DMS 273 (cell line): ENCODE measurements at regions not wholly inside any gene's neighbourhood (a gene's known extent, or its start where the extent isn't known, plus 50 kb on each side); places are given as distances from the start of the nearest gene placed in this dataset.

ENCODE experiments used
- DNase-seq: peaks from one replicate; lab custom pipeline; 2025; ENCODE audit not compliant: unreplicated experiment; lab: John Stamatoyannopoulos, UW

DNA sequence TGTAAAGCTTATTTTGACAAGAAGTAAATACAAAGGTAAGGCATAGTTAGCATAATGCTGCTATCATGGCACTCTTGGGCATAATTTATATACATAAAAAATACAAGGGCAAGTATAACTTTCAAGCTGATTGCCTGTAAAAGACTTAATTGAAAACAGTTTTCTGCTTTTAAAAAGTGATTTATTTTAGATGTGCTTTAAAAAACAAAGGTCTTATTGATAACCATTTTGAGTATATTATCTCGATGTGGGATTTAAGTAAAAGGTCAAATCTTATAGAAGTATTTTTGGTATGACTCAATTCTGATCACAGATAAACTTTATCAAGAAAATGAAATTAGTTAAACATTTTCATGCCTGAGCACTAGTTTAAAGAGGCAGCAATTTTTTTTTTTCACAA lies 175.8 kb downstream of the KCNRG start:
- DNase-seq: no peak

DNA sequence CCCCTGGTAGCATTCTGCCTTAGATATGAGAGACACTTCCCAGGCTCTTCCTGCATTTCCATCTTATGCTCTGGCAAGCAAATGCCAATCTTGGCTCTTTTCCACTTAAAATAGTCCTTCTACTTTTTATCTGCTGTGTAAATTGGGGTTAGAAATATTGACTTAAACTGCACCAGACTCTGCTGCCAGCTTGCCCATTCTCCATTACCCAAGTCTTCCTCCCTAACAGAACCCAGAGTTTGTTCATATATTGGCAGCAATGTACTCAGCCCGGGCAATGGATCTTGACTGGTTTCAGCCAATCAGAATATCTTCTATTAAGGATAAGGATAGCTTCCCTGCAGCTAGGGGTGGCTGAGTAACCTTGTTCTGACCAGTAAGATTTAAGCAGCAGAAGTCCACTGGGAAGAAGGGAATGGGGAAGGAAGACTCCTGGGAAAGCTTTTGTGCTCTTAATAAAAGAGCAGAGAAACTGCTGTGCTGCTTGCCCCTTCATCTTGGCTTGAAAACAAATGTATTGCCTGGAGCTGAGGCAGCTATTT lies 177.1 kb downstream of the KCNRG start:
- no peak for DNase-seq

GRCh38 chr13:50195045-50195444 lies 179.8 kb downstream of the KCNRG start:
- no peak for DNase-seq

- DNase-seq: no peak
These were observed 180.9 kb downstream of the KCNRG start for GRCh38 chr13:50196118-50196517.

DNA sequence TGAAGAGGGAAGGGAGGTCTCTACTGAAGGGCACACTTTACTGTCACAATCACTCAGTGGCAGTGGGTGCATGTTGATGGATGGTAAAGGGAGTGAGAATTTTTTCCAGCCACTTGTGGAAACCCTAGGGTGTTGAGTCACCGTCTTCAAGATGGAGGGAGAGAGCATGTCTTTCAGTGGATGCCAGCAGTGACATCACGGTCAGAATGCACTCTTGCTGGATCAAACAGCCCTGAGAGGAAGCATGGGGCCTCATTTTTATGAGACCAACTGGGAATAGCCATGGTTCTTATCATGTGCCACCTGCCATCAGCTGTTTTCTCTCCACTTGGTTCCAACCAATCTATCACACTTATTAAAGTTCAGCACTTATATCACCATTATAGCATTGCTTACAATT lies 182.5 kb downstream of the KCNRG start:
- DNase-seq: peak; percentile 2

DNA sequence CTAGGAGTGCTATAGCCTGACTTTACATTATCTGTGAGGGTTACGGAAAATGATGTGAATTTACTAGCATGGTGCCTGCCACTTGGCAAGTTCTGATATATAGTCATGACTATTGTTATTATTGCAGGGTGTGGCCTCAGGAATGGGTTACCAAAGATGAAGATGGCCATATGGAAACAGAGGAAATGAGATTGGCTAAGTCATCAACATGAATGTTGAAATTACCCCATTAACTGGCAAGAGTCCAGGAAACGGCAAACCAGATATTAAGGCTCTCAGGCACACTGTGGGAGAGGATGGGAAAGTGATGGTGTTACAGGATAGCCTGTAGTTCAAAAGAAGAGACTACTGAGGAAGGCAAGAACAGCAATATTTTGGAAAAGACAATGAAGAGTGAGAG lies 183.3 kb downstream of the KCNRG start:
- peak; percentile 39 for DNase-seq

GRCh38 chr13:50200569-50200968 lies 185.3 kb downstream of the KCNRG start:
- no peak for DNase-seq

DNA sequence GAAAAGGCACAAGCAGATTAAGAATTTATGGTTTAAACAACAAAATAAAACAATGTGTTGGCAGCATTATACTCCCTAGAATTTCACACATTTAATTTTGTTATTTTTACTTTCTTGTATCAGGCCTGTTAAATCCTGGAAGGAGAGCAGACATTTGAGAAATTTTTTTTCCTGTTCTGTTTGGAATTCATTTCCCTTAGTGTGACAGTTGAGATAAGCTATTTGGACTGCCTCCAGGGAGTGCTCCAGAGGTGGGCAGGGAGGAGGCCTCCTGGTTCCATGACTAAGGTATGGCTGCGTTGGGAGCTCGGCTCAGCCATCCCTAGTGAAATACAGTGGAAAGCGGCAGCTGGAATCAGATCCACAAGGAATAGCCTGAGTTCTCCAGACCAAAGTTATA lies 185.7 kb downstream of the KCNRG start:
- peak; percentile 8 for DNase-seq

DNA sequence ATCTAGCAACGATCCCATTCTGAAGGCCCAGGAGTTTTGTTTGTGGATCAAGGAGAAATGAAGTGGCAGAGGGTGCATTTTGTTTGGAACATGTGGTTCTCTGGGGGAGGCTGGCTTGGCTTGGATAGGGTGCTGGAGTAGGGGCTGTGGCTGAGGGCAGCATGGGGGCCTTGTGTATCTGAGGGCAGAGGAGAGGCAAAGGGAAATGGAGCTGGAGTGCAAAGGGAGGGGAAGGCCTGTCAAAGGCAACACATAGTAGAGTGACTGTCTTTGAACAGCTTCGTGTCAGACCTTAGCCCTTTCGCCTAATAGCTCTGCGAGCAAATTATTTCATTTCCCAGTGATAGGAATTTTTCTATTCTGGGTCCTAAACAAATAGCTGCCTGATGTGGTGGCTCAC lies 187.2 kb downstream of the KCNRG start:
- no peak for DNase-seq

GRCh38 chr13:50203256-50203941 lies 188.2 kb downstream of the KCNRG start:
- DNase-seq: peak; percentile 66

DNA sequence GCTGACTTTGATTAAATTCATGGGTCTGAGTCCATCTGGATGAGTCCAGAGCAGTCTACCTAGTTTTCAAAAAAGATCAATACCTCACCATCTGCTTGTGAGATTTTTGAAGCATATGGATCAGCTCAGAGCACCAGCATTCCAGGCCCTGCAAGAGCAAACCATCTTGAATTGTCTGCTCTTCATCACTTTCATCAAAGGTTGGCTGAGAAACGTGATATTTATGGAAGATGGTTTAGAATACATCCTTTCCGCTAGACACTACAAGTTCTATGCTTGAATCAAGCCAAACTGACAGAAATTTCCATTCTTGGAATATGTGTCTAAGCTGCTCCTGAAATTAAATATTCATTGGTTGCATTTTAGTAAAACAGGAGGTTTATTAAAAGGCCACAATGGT lies 190.3 kb downstream of the KCNRG start:
- DNase-seq: peak; percentile 51

DNA sequence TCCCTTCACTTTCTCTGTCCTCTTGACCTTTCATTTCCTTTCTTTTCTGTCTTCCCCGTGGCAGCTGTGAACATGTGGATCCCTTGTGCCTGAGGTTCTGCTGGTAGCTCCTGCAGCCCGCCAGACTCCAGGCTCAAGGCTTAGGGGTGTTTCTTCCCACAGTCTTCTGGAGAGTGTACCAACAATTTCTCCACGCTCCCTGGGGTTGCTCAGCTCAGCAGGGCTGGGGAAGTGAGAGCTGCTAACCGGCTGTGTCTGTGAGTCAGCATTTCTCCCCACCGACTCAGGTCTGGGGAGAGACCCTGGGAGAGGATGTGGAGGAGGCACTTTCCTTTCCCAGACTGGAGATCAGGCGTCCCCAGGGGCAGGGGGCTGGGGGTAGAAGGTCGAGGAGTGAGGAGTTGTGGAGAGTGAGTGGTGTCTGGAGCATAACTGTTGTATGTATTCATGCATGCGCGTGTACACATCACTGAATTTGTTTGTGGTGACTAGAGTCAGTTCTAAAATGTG lies 193.6 kb downstream of the KCNRG start:
- peak; percentile 68 for DNase-seq

- DNase-seq: no peak
These were observed 194.4 kb downstream of the KCNRG start for GRCh38 chr13:50209631-50210030.

- no peak for DNase-seq
These were observed 198.3 kb downstream of the KCNRG start for GRCh38 chr13:50213526-50213925.

GRCh38 chr13:50214514-50214913 lies 199.3 kb downstream of the KCNRG start:
- no peak for DNase-seq

DNA sequence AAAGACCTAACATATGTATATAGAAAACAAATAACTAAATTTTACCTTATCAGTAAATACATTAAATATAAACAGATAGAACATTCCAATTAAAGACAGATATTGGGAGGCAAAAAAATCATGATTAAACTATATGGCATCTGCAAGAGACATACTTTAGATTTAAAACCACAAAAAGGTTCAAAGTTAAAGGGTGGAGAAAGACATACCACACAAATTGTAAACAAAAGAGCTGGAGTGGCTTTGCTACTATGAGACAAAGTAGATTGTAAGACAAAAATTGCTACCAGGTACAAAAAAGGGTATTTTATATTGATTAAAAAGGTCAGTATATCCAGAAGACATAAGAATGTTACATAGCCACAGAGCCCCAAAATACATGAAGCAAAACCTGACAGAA lies 200.2 kb downstream of the KCNRG start:
- no peak for DNase-seq

GRCh38 chr13:50219743-50220142 lies 204.5 kb downstream of the KCNRG start:
- no peak for DNase-seq

DNA sequence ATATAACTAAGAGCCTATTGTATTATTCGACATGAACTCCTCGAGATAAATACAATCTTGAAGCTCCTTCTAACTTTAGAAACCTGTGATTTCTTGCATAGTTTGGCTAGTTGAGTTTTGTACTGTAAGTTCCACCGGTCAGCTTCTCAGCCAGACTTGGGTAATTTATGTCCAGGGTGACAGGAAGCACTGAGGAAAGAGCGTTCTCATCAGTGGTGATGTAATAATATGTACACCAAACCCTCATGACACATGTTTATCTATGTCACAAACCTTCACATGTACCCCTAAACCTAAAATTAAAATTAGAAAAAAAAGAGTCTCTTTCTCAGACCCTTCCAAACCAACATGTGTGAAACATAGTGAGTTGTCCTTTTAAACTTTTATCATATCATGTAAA lies 205.7 kb downstream of the KCNRG start:
- DNase-seq: no peak

GRCh38 chr13:50222569-50223332 lies 207.5 kb downstream of the KCNRG start:
- DNase-seq: peak; percentile 54

- no peak for DNase-seq
These were observed 209.3 kb downstream of the KCNRG start for GRCh38 chr13:50224534-50224933.

- no peak for DNase-seq
These were observed 210.2 kb downstream of the KCNRG start for GRCh38 chr13:50225193-50226155.
